Neuronal stem cell (in vitro differentiated cells): ENCODE measurements at regions not wholly inside any gene's neighbourhood (a gene's known extent, or its start where the extent isn't known, plus 50 kb on each side); places are given as distances from the start of the nearest gene placed in this dataset.

Experiments
- DNase-seq: peaks from one replicate; pipeline ENCODE4 v3.0.0-alpha.2; 2013; ENCODE audit warnings: low spot score
- H2AFZ ChIP-seq: one replicate; pipeline ENCODE4 v1.6.1; 2013; ENCODE audit warnings: mild to moderate bottlenecking, low read length, inconsistent platforms
- H2AK5ac ChIP-seq: 2 replicates; pipeline ENCODE4 v1.6.1; 2013; ENCODE audit warnings: low read depth, mild to moderate bottlenecking, inconsistent platforms, low read length, moderate library complexity, mixed read lengths
- H2BK120ac ChIP-seq: 2 replicates; pipeline ENCODE4 v1.6.1; 2013; ENCODE audit warnings: low read depth, mild to moderate bottlenecking, inconsistent platforms, low read length, moderate library complexity, mixed read lengths
- H2BK12ac ChIP-seq: one replicate; pipeline ENCODE4 v1.6.1; 2013; ENCODE audit warnings: low read length, inconsistent platforms
- H2BK15ac ChIP-seq: 2 replicates; pipeline ENCODE4 v1.6.1; 2013; ENCODE audit warnings: mild to moderate bottlenecking, low read length, inconsistent platforms, mixed read lengths
- H2BK5ac ChIP-seq: one replicate; pipeline ENCODE4 v1.6.1; 2013; ENCODE audit warnings: inconsistent platforms, mild to moderate bottlenecking, low read length, moderate library complexity
- H3K14ac ChIP-seq: one replicate; pipeline ENCODE4 v1.6.1; 2013; ENCODE audit warnings: low read length, inconsistent platforms
- H3K18ac ChIP-seq: 2 replicates; pipeline ENCODE4 v1.6.1; 2013; ENCODE audit warnings: low read length, inconsistent platforms
- H3K23ac ChIP-seq: 2 replicates; pipeline ENCODE4 v1.6.1; 2013; ENCODE audit warnings: low read depth, mild to moderate bottlenecking, mixed read lengths, low read length, inconsistent platforms; ENCODE audit not compliant: poor library complexity
- H3K27ac ChIP-seq: replicated peaks from 3 replicates; pipeline ENCODE4 v1.5.1; 2013; ENCODE audit warnings: low read length, inconsistent platforms
- H3K27me3 ChIP-seq, 3 experiments: 2 replicates each; pipeline ENCODE4 v1.6.1; 2013; ENCODE audit warnings: low read length in 3 of 3, mild to moderate bottlenecking in 2 of 3, inconsistent platforms in 1 of 3, low read depth in 1 of 3, mixed read lengths in 1 of 3, moderate library complexity in 1 of 3; ENCODE audit not compliant: control insufficient read depth in 3 of 3, insufficient read depth in 3 of 3
- H3K36me3 ChIP-seq, 2 donors: replicated peaks in 1 of 2; 2 replicates each; pipeline ENCODE4 v1.6.1; 2013; ENCODE audit warnings: low read length in 2 of 2; ENCODE audit not compliant: control insufficient read depth in 2 of 2, insufficient read depth in 2 of 2
- H3K4ac ChIP-seq: 2 replicates; pipeline ENCODE4 v1.6.1; 2013; ENCODE audit warnings: inconsistent platforms, mild to moderate bottlenecking, low read length, moderate library complexity
- H3K4me1 ChIP-seq, 2 donors: 1 replicate in 1 of 2; 2 replicates in 1 of 2; pipeline ENCODE4 v1.6.1; 2013; ENCODE audit warnings: low read length in 2 of 2, low read depth in 1 of 2; ENCODE audit not compliant: control insufficient read depth in 2 of 2, insufficient read depth in 1 of 2
- H3K4me2 ChIP-seq: one replicate; pipeline ENCODE4 v1.6.1; 2013; ENCODE audit warnings: mild to moderate bottlenecking, low read length, inconsistent platforms; ENCODE audit not compliant: insufficient read depth, poor library complexity, severe bottlenecking
- H3K4me3 ChIP-seq, 2 donors: 2 replicates each; pipeline ENCODE4 v1.5.1; 2013; ENCODE audit warnings: low read length in 2 of 2, mild to moderate bottlenecking in 2 of 2, inconsistent platforms in 1 of 2, moderate library complexity in 1 of 2
- H3K79me1 ChIP-seq: one replicate; pipeline ENCODE4 v1.6.1; 2013; ENCODE audit warnings: low read depth, mild to moderate bottlenecking, inconsistent platforms, low read length, moderate library complexity
- H3K9ac ChIP-seq: one replicate; pipeline ENCODE4 v1.6.1; 2013; ENCODE audit warnings: mild to moderate bottlenecking, low read depth, low read length, inconsistent platforms; ENCODE audit not compliant: poor library complexity
- H3K9me3 ChIP-seq, 2 donors: replicated peaks in 1 of 2; 2 replicates each; pipeline versions ENCODE3 to v1.6.1; 2013; ENCODE audit warnings: low read length in 2 of 2, mild to moderate bottlenecking in 2 of 2, inconsistent platforms in 1 of 2, low read depth in 1 of 2, mixed read lengths in 1 of 2, moderate library complexity in 1 of 2; ENCODE audit not compliant: control insufficient read depth in 2 of 2, insufficient read depth in 1 of 2
- H4K8ac ChIP-seq: one replicate; pipeline ENCODE4 v1.6.1; 2013; ENCODE audit warnings: low read depth, mild to moderate bottlenecking, inconsistent platforms, low read length, moderate library complexity
- H4K91ac ChIP-seq: one replicate; pipeline ENCODE4 v1.6.1; 2013; ENCODE audit warnings: low read length, low read depth, mild to moderate bottlenecking, inconsistent platforms; ENCODE audit not compliant: poor library complexity
- WGBS, 2 donors: extraction: QIAGEN DNeasy Blood & Tissue Kit; methylation state at CpG; one replicate each; pipeline ENCODE4 v1.1.7; 2013; ENCODE audit warnings: missing lambda C conversion rate in 2 of 2, mixed read lengths in 1 of 2; ENCODE audit not compliant: insufficient read length in 2 of 2, insufficient replicate concordance in 1 of 2; ENCODE audit errors: extremely low coverage in 2 of 2; 5-methylcytosine and 5-hydroxymethylcytosine counted together

DNA sequence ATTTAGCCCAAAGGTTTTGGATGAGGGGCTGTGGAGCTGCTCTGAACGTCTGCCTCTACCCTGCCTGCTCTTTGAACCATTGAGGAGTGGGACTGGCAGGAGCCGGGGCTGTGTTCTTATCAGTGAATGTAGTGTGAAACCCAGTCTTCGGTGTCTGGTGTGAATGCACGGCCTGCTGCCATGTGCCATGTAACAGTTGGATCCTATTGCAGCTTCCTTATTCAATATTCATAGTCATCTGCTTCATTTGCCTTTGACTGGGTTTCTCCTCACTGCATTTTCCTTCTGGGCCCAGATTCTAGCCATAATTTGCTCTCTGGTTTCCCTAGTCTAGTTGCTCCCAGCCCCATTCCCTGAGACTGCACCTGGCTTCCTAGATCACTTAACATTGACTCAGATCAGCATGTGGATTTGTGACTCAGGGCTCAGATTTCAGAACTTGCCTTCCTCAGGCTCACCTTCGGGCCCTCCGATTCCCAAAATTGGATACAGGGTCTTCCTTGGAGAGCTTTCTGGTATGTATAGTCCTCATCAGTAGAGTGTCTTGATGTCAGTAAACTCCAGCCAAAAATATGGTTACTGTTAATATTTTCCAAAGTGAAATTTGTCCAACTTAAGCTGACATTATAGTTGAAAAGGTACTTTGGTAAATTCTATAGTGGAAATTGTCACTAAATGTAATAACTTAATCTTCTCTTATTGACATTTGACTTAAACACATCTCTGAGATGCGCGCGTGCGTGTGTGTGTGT is 94.0 kb upstream of the DDIT4L start:
- Histone ChIP-seq H3K27me3 (no peaks in the 10 kb centered on the region), H3K23ac (no peak overlapping the region), H2BK12ac (no peak overlapping the region)

GRCh38 chr4:100280807-100281206 is 90.5 kb upstream of the DDIT4L start:
- Histone ChIP-seq H2BK12ac (no peak overlapping the region), H4K8ac (no peak overlapping the region), H4K91ac (no peak overlapping the region), H3K4ac (no peak overlapping the region), H3K23ac (no peak overlapping the region), H2BK120ac (no peak overlapping the region), H2BK15ac (no peak overlapping the region), H3K27me3 (no peaks in the 10 kb centered on the region), H2AFZ (no peak overlapping the region), H3K9ac (no peak overlapping the region), H3K18ac (no peak overlapping the region), H2AK5ac (no peak overlapping the region), H3K27ac (no peak overlapping the region), H3K4me3 (no peak overlapping the region), H3K4me2 (no peak overlapping the region), H3K14ac (no peak overlapping the region), H3K9me3 (no peaks in the 10 kb centered on the region), H3K36me3 (no peaks in the 10 kb centered on the region), H3K79me1 (no peaks in the 10 kb centered on the region), H2BK5ac (no peak overlapping the region), H3K4me1 (no peaks in the 10 kb centered on the region)
- WGBS, 2 donors = no CpG with 5 or more reads among the region's 2 CpGs
- no peak for DNase-seq

More for the DNA sequence above, 94.0 kb upstream of the DDIT4L start:
- Histone ChIP-seq H2BK15ac (no peak overlapping the region), H4K91ac (no peak overlapping the region), H3K18ac (no peak overlapping the region), H3K9me3 (no peaks in the 10 kb centered on the region), H3K36me3 (no peaks in the 10 kb centered on the region), H3K14ac (no peak overlapping the region), H3K79me1 (no peaks in the 10 kb centered on the region), H3K27ac (no peak overlapping the region), H4K8ac (no peak overlapping the region), H3K4me2 (no peak overlapping the region), H3K4ac (no peak overlapping the region), H2BK5ac (no peak overlapping the region), H2AFZ (no peak overlapping the region), H3K4me1 (peaks cover 0 to 7% of the 10 kb centered on the region in 2 donors), H3K9ac (no peak overlapping the region), H2AK5ac (no peak overlapping the region), H3K4me3 (no peak overlapping the region), H2BK120ac (no peak overlapping the region)
- DNase-seq = no peak
- WGBS, 2 donors = no CpG with 5 or more reads among the region's 10 CpGs

DNA sequence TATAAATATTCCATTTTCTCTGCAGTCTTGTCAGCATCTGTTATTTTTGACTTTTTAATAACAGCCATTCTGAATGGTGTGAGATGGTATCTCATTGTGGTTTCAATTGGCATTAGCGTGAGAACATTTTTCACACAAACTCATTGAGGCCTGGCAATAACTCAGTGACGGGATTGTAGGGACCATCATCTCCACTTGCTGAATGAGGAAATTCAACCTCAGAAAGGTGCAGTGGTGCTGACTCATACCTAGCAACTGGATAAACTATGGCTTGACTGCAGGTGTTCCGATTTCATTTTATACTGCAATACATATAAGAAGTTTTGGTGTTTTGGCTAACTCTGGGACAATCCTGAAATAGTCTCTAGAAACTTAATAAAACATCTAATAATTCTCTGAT is 88.3 kb upstream of the DDIT4L start:
- no peaks in the 10 kb centered on the region for H3K9me3 ChIP-seq
- no peak overlapping the region for H2BK5ac ChIP-seq
- no peak overlapping the region for H3K18ac ChIP-seq
- H3K4me3 ChIP-seq = no peak overlapping the region
- no peak overlapping the region for H4K91ac ChIP-seq
- WGBS, 2 donors = no CpG with 5 or more reads among the region's 3 CpGs
- no peak overlapping the region for H4K8ac ChIP-seq
- H3K27ac ChIP-seq = no peak overlapping the region
- H3K14ac ChIP-seq = no peak overlapping the region
- no peak overlapping the region for H3K23ac ChIP-seq
- no peaks in the 10 kb centered on the region for H3K27me3 ChIP-seq
- no peak overlapping the region for H2BK12ac ChIP-seq
- H3K4me1 ChIP-seq = no peaks in the 10 kb centered on the region
- H2AFZ ChIP-seq = no peak overlapping the region
- H3K4ac ChIP-seq = no peak overlapping the region
- H2AK5ac ChIP-seq = no peak overlapping the region
- H3K36me3 ChIP-seq = no peaks in the 10 kb centered on the region
- H2BK120ac ChIP-seq = no peak overlapping the region
- no peaks in the 10 kb centered on the region for H3K79me1 ChIP-seq
- DNase-seq = no peak
- no peak overlapping the region for H3K9ac ChIP-seq
- H2BK15ac ChIP-seq = no peak overlapping the region
- no peak overlapping the region for H3K4me2 ChIP-seq

- Histone ChIP-seq H3K4me1 (no peaks in the 10 kb centered on the region), H3K4ac (no peak overlapping the region), H3K4me3 (no peak overlapping the region), H2BK12ac (no peak overlapping the region), H3K27ac (no peak overlapping the region), H3K9ac (no peak overlapping the region), H2BK120ac (no peak overlapping the region), H3K36me3 (no peaks in the 10 kb centered on the region), H4K8ac (no peak overlapping the region), H2BK5ac (no peak overlapping the region), H3K4me2 (no peak overlapping the region), H3K14ac (no peak overlapping the region), H2AK5ac (no peak overlapping the region), H3K23ac (no peak overlapping the region), H3K18ac (no peak overlapping the region), H3K79me1 (no peaks in the 10 kb centered on the region), H3K9me3 (peaks cover 0 to 4% of the 10 kb centered on the region in 2 donors), H4K91ac (no peak overlapping the region), H2AFZ (no peak overlapping the region), H2BK15ac (no peak overlapping the region), H3K27me3 (no peaks in the 10 kb centered on the region)
- no peak for DNase-seq
- WGBS, 2 donors = no CpG with 5 or more reads among the region's 2 CpGs
Observed at GRCh38 chr4:100269446-100269845, 79.2 kb upstream of the DDIT4L start.
